OCI-LY7 (cell line): ENCODE measurements at regions not wholly inside any gene's neighbourhood (a gene's known extent, or its start where the extent isn't known, plus 50 kb on each side); places are given as distances from the start of the nearest gene placed in this dataset.

Experiments
- CTCF ChIP-seq: fragments of 200-600 bp; sonication (generic); conservative IDR thresholded peaks from 2 replicates; pipeline ENCODE4 v1.5.1; 2014; ENCODE audit warnings: mild to moderate bottlenecking, antibody characterized with exemption, low read length, moderate library complexity, mixed read lengths
- EZH2phosphoT487 ChIP-seq: fragments of 200-600 bp; sonication (generic); IDR thresholded peaks from 2 replicates; pipeline ENCODE4 v1.6.1; 2018; ENCODE audit warnings: low read depth, borderline replicate concordance, mild to moderate bottlenecking, mixed run types, antibody characterized with exemption, low read length, moderate library complexity, mixed read lengths

GRCh38 chr3:104520228-104520655, 846.5 kb upstream of the ALCAM start:
- no peak for TF ChIP-seq CTCF
- TF ChIP-seq EZH2phosphoT487: no peak
